CD8-positive, alpha-beta memory T cell (primary cell): ENCODE measurements at regions not wholly inside any gene's neighbourhood (a gene's known extent, or its start where the extent isn't known, plus 50 kb on each side); places are given as distances from the start of the nearest gene placed in this dataset.
"Not testable (repeated sequence)": the region's sequence is repeated elsewhere in the genome, so short reads cannot be mapped to it uniquely, and the experiment has no call there.

Experiments used
- CTCF ChIA-PET: fragments of 350-600 bp; sonication (Branson Sonifier 250); formaldehyde crosslinking; loops from one replicate; lab custom pipeline; 2021; ENCODE audit warnings: antibody characterized with exemption; lab: Charles Lee
- POLR2A ChIA-PET: fragments of 350-600 bp; sonication (Branson Sonifier 250); formaldehyde crosslinking; loops from one replicate; lab custom pipeline; 2021; ENCODE audit warnings: antibody characterized with exemption; lab: Charles Lee
- DNase-seq, 5 donors: peaks; one replicate each; pipeline versions ENCODE4 v3.0.0 to v3.0.0-alpha.2; 2020 to 2022; ENCODE audit warnings: mixed read lengths in 1 of 5
- H3K27ac ChIP-seq: one replicate; pipeline ENCODE4 v1.7.0; 2013; ENCODE audit warnings: low read depth, mild to moderate bottlenecking, low read length, moderate library complexity
- H3K27me3 ChIP-seq: 2 replicates; pipeline ENCODE4 v1.7.0; 2013; ENCODE audit warnings: low read length, mild to moderate bottlenecking; ENCODE audit not compliant: insufficient read depth, poor library complexity, severe bottlenecking
- H3K36me3 ChIP-seq: 2 replicates; pipeline ENCODE4 v1.7.0; 2013; ENCODE audit warnings: mild to moderate bottlenecking, low read length, moderate library complexity; ENCODE audit not compliant: insufficient read depth
- H3K4me1 ChIP-seq: 2 replicates; pipeline ENCODE4 v1.7.0; 2013; ENCODE audit warnings: mild to moderate bottlenecking, low read length, moderate library complexity; ENCODE audit not compliant: insufficient read depth
- H3K4me3 ChIP-seq: 2 replicates; pipeline ENCODE4 v1.7.0; 2013; ENCODE audit warnings: mild to moderate bottlenecking, low read length
- H3K9me3 ChIP-seq: 2 replicates; pipeline ENCODE4 v1.7.0; 2013; ENCODE audit warnings: mild to moderate bottlenecking, low read length
- H3K27ac Mint-ChIP-seq, 8 donors: one replicate each; pipeline ENCODE4 v1.8.0; 2020 to 2021; ENCODE audit warnings: mixed read lengths in 8 of 8, mild to moderate bottlenecking in 6 of 8, inconsistent platforms in 3 of 8, moderate library complexity in 3 of 8
- H3K27me3 Mint-ChIP-seq, 2 donors: one replicate each; pipeline ENCODE4 v1.8.0; 2020 to 2021; ENCODE audit warnings: mixed read lengths in 2 of 2, mild to moderate bottlenecking in 1 of 2, moderate library complexity in 1 of 2
- H3K36me3 Mint-ChIP-seq, 3 donors: one replicate each; pipeline ENCODE4 v1.8.0; 2020 to 2021; ENCODE audit warnings: mixed read lengths in 3 of 3, inconsistent platforms in 1 of 3, mild to moderate bottlenecking in 1 of 3
- H3K4me1 Mint-ChIP-seq, 3 donors: one replicate each; pipeline ENCODE4 v1.8.0; 2020 to 2021; ENCODE audit warnings: mixed read lengths in 3 of 3, inconsistent platforms in 1 of 3, mild to moderate bottlenecking in 1 of 3
- H3K4me3 Mint-ChIP-seq, 7 donors: one replicate each; pipeline ENCODE4 v1.8.0; 2020 to 2021; ENCODE audit warnings: mixed read lengths in 7 of 7, mild to moderate bottlenecking in 6 of 7, moderate library complexity in 4 of 7, inconsistent platforms in 2 of 7
- H3K9me3 Mint-ChIP-seq, 5 donors: one replicate each; pipeline ENCODE4 v1.8.0; 2020 to 2022; ENCODE audit warnings: mixed read lengths in 5 of 5, mild to moderate bottlenecking in 3 of 5, moderate library complexity in 2 of 5, inconsistent platforms in 1 of 5

DNA sequence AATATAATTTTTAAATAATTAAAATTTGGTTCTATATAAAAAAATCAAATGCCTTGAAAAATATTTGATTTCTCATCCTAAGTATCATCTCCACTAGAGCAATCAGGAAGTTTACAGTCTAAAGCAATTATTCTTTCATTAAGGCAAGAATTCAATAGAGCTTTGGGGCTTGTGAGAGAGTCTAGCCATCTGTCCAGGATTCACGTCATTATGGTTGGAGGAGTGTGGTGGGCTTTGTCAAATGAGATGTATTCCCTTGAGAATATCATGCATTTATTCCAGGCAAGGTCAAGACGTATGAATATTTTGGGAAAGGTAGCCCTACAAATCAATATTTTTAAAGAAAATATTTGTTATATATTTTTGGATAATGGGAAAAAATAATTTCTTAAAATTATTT, 132.4 kb downstream of the ELOVL4 start:
- DNase-seq, result no peak
- ChIA-PET CTCF (interaction anchor here (0.9 kb wide), 1 partner anchor 10 kb away, joined by 4 read pairs; no protein-coding TSS in a partner anchor), POLR2A (no interaction called here)
- Mint-ChIP-seq H3K4me1 (no peaks in the 10 kb centered on the region), H3K27ac (no peak overlapping the region), H3K4me3 (no peak overlapping the region), H3K36me3 (no peaks in the 10 kb centered on the region), H3K27me3 (peaks cover 10 to 20% of the 10 kb centered on the region in 2 donors), H3K9me3 (no peaks in the 10 kb centered on the region)
- Histone ChIP-seq H3K4me1 (no peaks in the 10 kb centered on the region), H3K4me3 (no peak overlapping the region), H3K27ac (no peak overlapping the region), H3K9me3 (no peaks in the 10 kb centered on the region), H3K27me3 (no peaks in the 10 kb centered on the region), H3K36me3 (no peaks in the 10 kb centered on the region)

DNA sequence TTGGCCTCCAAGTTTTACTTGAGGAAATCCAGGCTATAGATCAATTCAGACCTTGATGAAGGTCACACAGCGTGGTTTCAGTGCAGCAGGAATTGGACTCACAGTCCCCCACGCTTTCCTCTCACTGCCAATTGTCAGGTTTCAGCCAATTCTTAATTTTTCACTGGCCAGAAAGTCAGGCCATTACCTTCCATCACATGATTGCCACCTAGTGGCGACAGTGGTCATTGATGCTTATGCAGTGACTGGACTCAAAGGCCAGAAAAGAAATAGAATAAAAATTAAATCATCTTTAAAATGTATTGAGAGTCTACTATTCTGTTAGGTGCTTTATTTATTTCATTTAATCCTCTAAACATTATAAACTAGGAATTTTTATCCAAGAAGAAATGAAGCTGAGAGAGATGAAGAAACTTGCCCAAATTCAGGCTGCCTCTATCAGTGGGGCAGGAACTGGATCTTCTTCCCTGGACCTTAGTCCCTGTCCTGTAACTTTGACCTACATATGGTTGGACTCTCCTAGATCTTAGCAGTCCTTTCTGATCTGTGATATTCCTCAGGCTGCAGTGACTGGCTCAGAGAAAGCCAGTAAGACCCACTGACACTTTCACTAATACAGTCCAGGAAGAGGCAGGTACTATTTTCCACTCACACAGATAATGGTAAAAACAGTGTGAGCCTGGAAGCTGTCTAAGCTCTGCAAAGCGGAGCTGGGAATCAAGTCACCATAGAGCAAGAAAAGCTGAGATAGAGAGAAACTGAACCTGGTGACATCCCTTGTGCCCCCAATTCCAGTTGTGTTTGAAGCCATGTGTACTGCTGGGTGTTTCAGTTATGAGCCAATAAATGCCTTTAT, 133.3 kb downstream of the ELOVL4 start:
- Mint-ChIP-seq H3K36me3 (no peaks in the 10 kb centered on the region), H3K4me1 (no peaks in the 10 kb centered on the region), H3K27ac (no peak overlapping the region), H3K9me3 (no peaks in the 10 kb centered on the region), H3K4me3 (no peak overlapping the region), H3K27me3 (peaks cover 10 to 20% of the 10 kb centered on the region in 2 donors)
- H3K4me3 ChIP-seq, result no peak overlapping the region
- H3K27me3 ChIP-seq, result no peaks in the 10 kb centered on the region
- H3K9me3 ChIP-seq, result no peaks in the 10 kb centered on the region
- CTCF ChIA-PET, result interaction anchor here (0.7 to 1.6 kb wide), 5 partner anchors 9 to 56 kb away, joined by 3 to 5 read pairs (median 4); no protein-coding TSS in a partner anchor
- H3K4me1 ChIP-seq, result no peaks in the 10 kb centered on the region
- POLR2A ChIA-PET, result no interaction called here
- H3K36me3 ChIP-seq, result no peaks in the 10 kb centered on the region
- H3K27ac ChIP-seq, result no peak overlapping the region
- peak; percentile 15 to 61 (median 33) for DNase-seq

DNA sequence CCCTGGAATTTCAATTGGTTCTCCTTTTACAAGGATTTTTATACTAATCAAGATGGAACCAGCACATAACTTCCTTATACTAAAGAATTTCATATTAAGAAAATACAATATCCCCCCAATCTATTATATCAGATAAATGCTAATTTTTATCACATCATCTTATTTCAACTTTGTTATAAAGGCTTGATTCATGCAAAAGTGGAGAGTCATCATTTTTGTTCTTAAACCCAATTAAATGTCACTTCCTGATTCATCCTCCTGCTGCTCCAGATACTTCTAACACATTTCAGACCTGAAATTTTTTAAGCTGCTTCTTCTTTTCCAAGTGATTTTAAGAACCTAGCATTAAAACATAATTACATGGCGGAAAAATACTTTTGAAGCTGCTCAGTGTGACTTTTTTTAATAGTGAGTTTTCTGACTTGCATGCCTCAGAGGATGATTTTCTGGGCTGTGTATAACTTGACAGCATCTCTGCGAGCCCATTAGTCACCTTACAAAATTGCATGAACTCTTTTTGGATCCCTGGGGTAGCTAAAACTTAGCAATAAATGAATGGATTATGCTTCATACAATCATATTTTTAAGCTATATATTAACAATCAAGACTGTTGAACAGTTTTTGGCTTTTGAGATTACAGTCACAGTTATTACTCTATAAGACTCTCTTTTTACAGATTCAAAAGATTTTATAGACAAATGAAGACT, 134.1 kb downstream of the ELOVL4 start:
- Mint-ChIP-seq H3K27ac (peak overlapping the region in 1 of 8 donors; percentile 12), H3K36me3 (no peaks in the 10 kb centered on the region), H3K4me3 (no peak overlapping the region), H3K9me3 (no peaks in the 10 kb centered on the region), H3K27me3 (peaks cover 10 to 17% of the 10 kb centered on the region in 2 donors), H3K4me1 (no peaks in the 10 kb centered on the region)
- Histone ChIP-seq H3K9me3 (no peaks in the 10 kb centered on the region), H3K4me3 (no peak overlapping the region), H3K27me3 (no peaks in the 10 kb centered on the region), H3K4me1 (no peaks in the 10 kb centered on the region), H3K36me3 (no peaks in the 10 kb centered on the region), H3K27ac (no peak overlapping the region)
- CTCF ChIA-PET, result interaction anchor here (0.7 to 1.6 kb wide), 4 partner anchors 17 to 57 kb away, joined by 3 to 5 read pairs (median 4); no protein-coding TSS in a partner anchor
- DNase-seq, result no peak
- POLR2A ChIA-PET, result no interaction called here

DNA sequence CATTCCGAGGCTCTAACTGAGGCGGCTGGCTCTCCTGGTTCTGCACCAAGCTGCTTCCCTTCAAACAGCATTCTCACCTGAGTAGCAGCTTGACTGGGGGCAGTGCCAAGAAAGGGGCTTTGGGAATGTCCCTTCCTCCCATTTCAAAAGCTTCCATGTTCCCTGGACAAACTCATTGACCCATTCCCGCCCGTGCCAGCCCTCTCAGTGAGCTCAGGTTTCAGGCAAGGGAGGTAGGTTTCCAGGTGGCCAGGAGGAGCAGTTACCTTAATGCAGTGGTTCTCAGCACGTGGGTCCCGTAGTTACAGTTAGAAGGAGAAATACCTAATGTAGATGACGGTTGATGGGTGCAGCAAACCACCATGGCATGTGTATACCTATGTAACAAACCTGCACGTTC, 135.2 kb downstream of the ELOVL4 start:
- ChIA-PET POLR2A (no interaction called here), CTCF (no interaction called here)
- no peaks in the 10 kb centered on the region for H3K4me1 Mint-ChIP-seq
- H3K4me3 ChIP-seq, result no peak overlapping the region
- no peaks in the 10 kb centered on the region for H3K4me1 ChIP-seq
- H3K9me3 ChIP-seq, result no peaks in the 10 kb centered on the region
- no peaks in the 10 kb centered on the region for H3K36me3 ChIP-seq
- H3K4me3 Mint-ChIP-seq, result no peak overlapping the region
- H3K36me3 Mint-ChIP-seq, result no peaks in the 10 kb centered on the region
- no peaks in the 10 kb centered on the region for H3K27me3 ChIP-seq
- H3K27me3 Mint-ChIP-seq, result peaks cover 8 to 14% of the 10 kb centered on the region in 2 donors
- H3K9me3 Mint-ChIP-seq, result peaks cover 0 to under 1% (median 0%) of the 10 kb centered on the region in 5 donors
- no peak for DNase-seq
- no peak overlapping the region for H3K27ac ChIP-seq
- H3K27ac Mint-ChIP-seq, result no peak overlapping the region

DNA sequence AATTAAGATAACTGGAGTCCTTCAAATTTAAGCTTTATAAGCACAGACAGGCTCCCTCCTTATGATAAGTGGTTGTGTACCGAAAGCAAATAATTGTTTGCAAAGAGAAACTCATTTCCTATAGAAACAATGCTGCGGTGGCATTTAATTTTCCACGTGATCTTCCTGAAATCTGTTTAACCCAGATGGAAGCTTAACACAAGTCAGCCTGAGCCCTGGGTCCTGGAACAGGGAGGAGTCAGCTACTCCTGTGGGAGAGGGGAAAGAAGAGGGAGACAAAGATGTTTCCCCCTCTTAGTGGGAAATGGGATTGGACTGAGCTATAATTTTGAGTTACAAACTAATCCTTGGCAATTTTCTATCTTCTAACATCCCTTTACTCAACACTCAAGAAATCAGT, 136.5 kb downstream of the ELOVL4 start:
- Histone ChIP-seq H3K4me3 (no peak overlapping the region), H3K27me3 (no peaks in the 10 kb centered on the region), H3K9me3 (no peaks in the 10 kb centered on the region), H3K4me1 (no peaks in the 10 kb centered on the region), H3K27ac (no peak overlapping the region), H3K36me3 (no peaks in the 10 kb centered on the region)
- no peak for DNase-seq
- Mint-ChIP-seq H3K27me3 (peaks cover 6 to 20% of the 10 kb centered on the region in 2 donors), H3K4me1 (no peaks in the 10 kb centered on the region), H3K36me3 (no peaks in the 10 kb centered on the region), H3K9me3 (peaks cover 0 to 3% (median 0%) of the 10 kb centered on the region in 5 donors), H3K27ac (no peak overlapping the region), H3K4me3 (peak overlapping the region in 1 of 7 donors; percentile 10)
- POLR2A ChIA-PET, result no interaction called here
- CTCF ChIA-PET, result interaction anchor here (1.3 to 1.5 kb wide), 2 partner anchors 32 to 59 kb away, joined by 4 to 7 read pairs; no protein-coding TSS in a partner anchor

DNA sequence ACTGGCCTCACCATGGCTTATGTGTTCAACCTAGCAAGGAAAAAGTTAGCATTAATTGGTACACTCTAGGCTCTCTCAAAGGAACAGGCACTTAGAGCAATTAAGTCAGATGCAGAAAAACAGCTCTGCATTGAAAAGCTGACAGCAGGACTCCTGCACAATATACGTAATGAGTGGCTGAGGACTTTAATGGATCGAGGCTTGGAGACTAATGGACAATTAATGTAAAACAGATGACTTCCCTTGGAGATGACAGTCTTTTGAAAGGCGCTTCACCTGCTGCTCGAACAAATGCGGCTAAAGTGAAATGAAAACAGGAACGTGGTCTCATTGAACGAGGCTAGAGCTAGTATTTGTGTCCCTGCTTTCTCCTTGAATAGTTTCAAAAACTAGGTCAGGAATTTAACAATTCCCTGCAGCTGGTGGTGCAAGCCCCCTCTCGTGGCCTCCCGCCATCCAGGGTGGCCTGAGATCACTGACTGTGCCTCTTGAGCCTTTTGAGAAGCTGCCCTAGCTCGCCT, 137.1 kb downstream of the ELOVL4 start:
- H3K27me3 Mint-ChIP-seq, result peaks cover 6 to 17% of the 10 kb centered on the region in 2 donors
- ChIA-PET CTCF (interaction anchor here (1.3 to 1.5 kb wide), 2 partner anchors 32 to 59 kb away, joined by 4 to 7 read pairs; no protein-coding TSS in a partner anchor), POLR2A (no interaction called here)

DNA sequence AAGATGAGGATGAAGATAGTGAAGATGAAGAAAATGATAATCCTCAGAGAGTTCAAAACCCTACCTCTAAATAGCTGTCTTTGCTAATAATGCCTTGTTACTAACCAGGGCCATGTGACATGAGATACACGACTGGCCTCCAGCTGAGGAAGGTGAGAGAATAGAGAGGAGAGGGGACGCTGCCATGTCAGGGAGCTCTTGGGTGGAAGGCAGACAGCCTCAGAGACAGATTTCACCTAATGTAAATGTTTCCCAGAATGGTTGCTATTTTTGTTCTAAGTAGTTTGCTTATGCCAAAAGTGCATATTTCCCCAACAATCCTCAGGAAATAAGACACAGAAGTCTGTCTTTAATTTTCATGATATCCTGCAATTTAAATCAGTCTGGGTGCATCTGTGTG, 138.4 kb downstream of the ELOVL4 start:
- no peaks in the 10 kb centered on the region for H3K27me3 ChIP-seq
- Mint-ChIP-seq H3K9me3 (peaks cover 0 to 3% (median 0%) of the 10 kb centered on the region in 5 donors), H3K36me3 (no peaks in the 10 kb centered on the region), H3K27ac (no peak overlapping the region), H3K4me3 (no peak overlapping the region), H3K4me1 (no peaks in the 10 kb centered on the region), H3K27me3 (peaks cover 11 to 21% of the 10 kb centered on the region in 2 donors)
- no peak overlapping the region for H3K4me3 ChIP-seq
- DNase-seq, result no peak
- H3K36me3 ChIP-seq, result no peaks in the 10 kb centered on the region
- no peaks in the 10 kb centered on the region for H3K4me1 ChIP-seq
- no peaks in the 10 kb centered on the region for H3K9me3 ChIP-seq
- H3K27ac ChIP-seq, result no peak overlapping the region
- POLR2A ChIA-PET, result no interaction called here
- CTCF ChIA-PET, result no interaction called here

More for the DNA sequence above, 137.1 kb downstream of the ELOVL4 start:
- no peaks in the 10 kb centered on the region for H3K27me3 ChIP-seq
- H3K9me3 Mint-ChIP-seq, result peaks cover 0 to 3% (median 0%) of the 10 kb centered on the region in 5 donors
- no peaks in the 10 kb centered on the region for H3K9me3 ChIP-seq
- H3K4me1 Mint-ChIP-seq, result no peaks in the 10 kb centered on the region
- no peak overlapping the region for H3K4me3 ChIP-seq
- H3K4me3 Mint-ChIP-seq, result no peak overlapping the region
- DNase-seq, result no peak
- H3K27ac ChIP-seq, result no peak overlapping the region
- no peaks in the 10 kb centered on the region for H3K36me3 ChIP-seq
- H3K36me3 Mint-ChIP-seq, result no peaks in the 10 kb centered on the region
- no peak overlapping the region for H3K27ac Mint-ChIP-seq
- no peaks in the 10 kb centered on the region for H3K4me1 ChIP-seq

DNA sequence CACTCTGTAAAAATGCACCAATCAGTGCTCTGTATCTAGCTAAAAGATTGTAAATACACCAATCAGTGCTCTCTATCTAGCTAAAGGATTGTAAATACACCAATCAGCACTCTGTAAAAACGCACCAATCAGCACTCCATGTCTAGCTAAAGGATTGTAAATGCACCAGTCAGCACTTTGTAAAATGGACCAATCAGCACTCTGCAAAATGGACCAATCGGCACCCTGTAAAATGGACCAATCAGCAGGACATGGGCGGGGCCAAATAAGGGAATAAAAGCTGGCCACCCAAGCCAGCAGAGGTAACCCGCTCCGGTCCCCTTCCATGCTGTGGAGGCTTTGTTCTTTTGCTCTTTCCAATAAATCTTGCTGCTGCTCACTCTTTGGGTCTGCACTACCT, 140.7 kb downstream of the ELOVL4 start:
- CTCF ChIA-PET, result not testable (repeated sequence)

More for the DNA sequence above, 140.7 kb downstream of the ELOVL4 start:
- H3K36me3 Mint-ChIP-seq, POLR2A ChIA-PET, DNase-seq, H3K4me1 Mint-ChIP-seq, H3K9me3 Mint-ChIP-seq, H3K36me3 ChIP-seq, H3K4me3 ChIP-seq, H3K4me3 Mint-ChIP-seq, H3K27ac Mint-ChIP-seq, H3K27ac ChIP-seq, H3K4me1 ChIP-seq, H3K27me3 ChIP-seq, H3K9me3 ChIP-seq: not testable (repeated sequence)
- H3K27me3 Mint-ChIP-seq, result peaks cover 11 to 32% of the 10 kb centered on the region in 2 donors
